HEK293 (cell line): ENCODE measurements at regions not wholly inside any gene's neighbourhood (a gene's known extent, or its start where the extent isn't known, plus 50 kb on each side); places are given as distances from the start of the nearest gene placed in this dataset.

Source experiments
- CTCF ChIP-seq: fragments of 450-650 bp; formaldehyde crosslinking; IDR thresholded peaks from 2 replicates; pipeline ENCODE4 v1.5.1; 2016; ENCODE audit warnings: missing biosample characterization, missing genetic modification characterization
- ZNF157 ChIP-seq: fragments of 450-650 bp; formaldehyde crosslinking; IDR thresholded peaks from 2 replicates; pipeline ENCODE4 v1.5.1; 2016; ENCODE audit warnings: missing biosample characterization, missing genetic modification characterization
- ZNF585B ChIP-seq: fragments of 450-650 bp; formaldehyde crosslinking; IDR thresholded peaks from 2 replicates; pipeline ENCODE4 v1.5.1; 2016; ENCODE audit warnings: missing biosample characterization, missing genetic modification characterization
- ZNF747 ChIP-seq: fragments of 450-650 bp; formaldehyde crosslinking; IDR thresholded peaks from 2 replicates; pipeline ENCODE4 v1.5.1; 2016; ENCODE audit warnings: missing biosample characterization, missing genetic modification characterization

- TF ChIP-seq CTCF (tag by site-specific recombination): no peak
- TF ChIP-seq ZNF585B (tag by site-specific recombination): no peak
- TF ChIP-seq ZNF157 (tag by site-specific recombination): no peak
- no peak for TF ChIP-seq ZNF747 (tag by site-specific recombination)
Observed at GRCh38 chr14:40317690-40318089, 885.5 kb upstream of the FBXO33 start.
